HG02763 (cell line): ENCODE measurements at regions not wholly inside any gene's neighbourhood (a gene's known extent, or its start where the extent isn't known, plus 50 kb on each side); places are given as distances from the start of the nearest gene placed in this dataset.
"Not testable (repeated sequence)": the region's sequence is repeated elsewhere in the genome, so short reads cannot be mapped to it uniquely, and the experiment has no call there.

ENCODE experiments used
- ATAC-seq: cut with Tn5 transposase; IDR thresholded peaks from one replicate; pipeline ENCODE4 v1.9.1; 2021; ENCODE audit warnings: mild to moderate bottlenecking, moderate library complexity; ENCODE audit not compliant: unreplicated experiment

GRCh38 chr11:25488176-25488575, 843.8 kb upstream of the ANO3 start:
- not testable (repeated sequence) for ATAC-seq

GRCh38 chr11:25501426-25501825, 830.5 kb upstream of the ANO3 start:
- ATAC-seq: not testable (repeated sequence)

- ATAC-seq: no peak
Measured at GRCh38 chr11:25515576-25515975, 816.4 kb upstream of the ANO3 start.

- no peak for ATAC-seq
Measured at GRCh38 chr11:25520459-25520858, 811.5 kb upstream of the ANO3 start.

GRCh38 chr11:25527841-25528240, 804.1 kb upstream of the ANO3 start:
- ATAC-seq: no peak

GRCh38 chr11:25529572-25529971, 802.4 kb upstream of the ANO3 start:
- ATAC-seq: no peak

- ATAC-seq: no peak
Measured at GRCh38 chr11:25535467-25536272, 796.3 kb upstream of the ANO3 start.

GRCh38 chr11:25536289-25536688, 795.6 kb upstream of the ANO3 start:
- no peak for ATAC-seq

- no peak for ATAC-seq
Measured at GRCh38 chr11:25537393-25537792, 794.5 kb upstream of the ANO3 start.

GRCh38 chr11:25547292-25547691, 784.6 kb upstream of the ANO3 start:
- no peak for ATAC-seq

GRCh38 chr11:25562417-25562816, 769.5 kb upstream of the ANO3 start:
- ATAC-seq: no peak

- ATAC-seq: no peak
Measured at GRCh38 chr11:25565846-25566245, 766.1 kb upstream of the ANO3 start.

GRCh38 chr11:25566298-25567200, 765.4 kb upstream of the ANO3 start:
- ATAC-seq: no peak

GRCh38 chr11:25576320-25576719, 755.6 kb upstream of the ANO3 start:
- no peak for ATAC-seq

- not testable (repeated sequence) for ATAC-seq
Measured at GRCh38 chr11:25579554-25579953, 752.4 kb upstream of the ANO3 start.

GRCh38 chr11:25583596-25583995, 748.3 kb upstream of the ANO3 start:
- ATAC-seq: no peak

- no peak for ATAC-seq
Measured at GRCh38 chr11:25587496-25587895, 744.4 kb upstream of the ANO3 start.

- no peak for ATAC-seq
Measured at GRCh38 chr11:25593221-25593620, 738.7 kb upstream of the ANO3 start.

- no peak for ATAC-seq
Measured at GRCh38 chr11:25596701-25597100, 735.2 kb upstream of the ANO3 start.

GRCh38 chr11:25597696-25598095, 734.2 kb upstream of the ANO3 start:
- ATAC-seq: no peak

- no peak for ATAC-seq
Measured at GRCh38 chr11:25602149-25602548, 729.8 kb upstream of the ANO3 start.

- ATAC-seq: no peak
Measured at GRCh38 chr11:25602959-25603358, 729.0 kb upstream of the ANO3 start.
